ENCODE measurements at regions not wholly inside any gene's neighbourhood (a gene's known extent, or its start where the extent isn't known, plus 50 kb on each side); places are given as distances from the start of the nearest gene placed in this dataset.

DNA sequence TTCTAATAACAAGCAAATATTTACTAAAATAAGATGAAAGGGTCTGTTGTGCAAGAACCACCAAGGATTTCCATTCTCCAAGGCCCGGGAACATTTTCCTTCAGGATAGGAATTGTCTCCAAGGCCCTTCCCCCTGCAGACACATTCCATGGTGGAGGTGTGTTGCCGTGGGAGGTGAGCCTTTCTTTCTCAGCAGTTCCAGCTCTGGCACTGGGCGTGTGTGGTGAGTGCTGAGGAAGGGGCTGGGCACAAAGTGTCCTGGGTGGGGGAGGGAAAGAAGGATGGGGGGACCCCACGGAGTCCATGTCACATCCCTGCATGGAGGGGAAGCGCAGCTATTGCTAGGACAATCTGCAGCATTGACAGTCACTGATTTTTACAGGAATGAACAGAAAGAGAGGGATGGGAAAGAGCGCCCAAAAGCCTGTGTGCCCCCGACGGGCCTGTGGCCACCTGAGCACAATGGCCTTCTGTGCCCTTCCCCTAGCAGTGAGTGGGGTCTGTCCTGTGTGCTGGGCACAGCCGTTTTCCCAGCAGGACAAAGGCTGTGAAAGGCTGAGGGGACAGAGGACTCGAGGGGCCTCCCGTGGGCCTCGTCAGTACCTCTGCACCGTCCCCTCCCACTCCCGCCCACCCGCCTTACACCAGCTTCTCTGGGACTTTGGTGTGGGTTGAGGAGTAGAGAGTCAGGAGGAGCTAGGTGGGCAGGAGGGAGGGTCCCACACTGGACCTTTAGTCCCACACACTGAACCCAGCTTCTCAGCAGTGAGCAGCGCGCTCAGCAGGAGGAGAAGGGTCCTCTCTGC, 79.8 kb downstream of the PTGR3 start:
- intact Hi-C loops (cut with DNase I) = no loop called here
- Histone ChIP-seq H3K27ac (no peak overlapping the region), H3K9me3 (no peaks in the 10 kb centered on the region), H3K27me3 (no peaks in the 10 kb centered on the region), H3K4me3 (no peak overlapping the region), H3K36me3 (no peaks in the 10 kb centered on the region), H3K4me1 (no peaks in the 10 kb centered on the region)
- WGBS (ENCODE audit: insufficient coverage, low coverage, low lambda C conversion rate, missing lambda C conversion rate) = 84% methylated on average over 4 of the region's 17 CpGs
- TF ChIP-seq, protein P1, sequence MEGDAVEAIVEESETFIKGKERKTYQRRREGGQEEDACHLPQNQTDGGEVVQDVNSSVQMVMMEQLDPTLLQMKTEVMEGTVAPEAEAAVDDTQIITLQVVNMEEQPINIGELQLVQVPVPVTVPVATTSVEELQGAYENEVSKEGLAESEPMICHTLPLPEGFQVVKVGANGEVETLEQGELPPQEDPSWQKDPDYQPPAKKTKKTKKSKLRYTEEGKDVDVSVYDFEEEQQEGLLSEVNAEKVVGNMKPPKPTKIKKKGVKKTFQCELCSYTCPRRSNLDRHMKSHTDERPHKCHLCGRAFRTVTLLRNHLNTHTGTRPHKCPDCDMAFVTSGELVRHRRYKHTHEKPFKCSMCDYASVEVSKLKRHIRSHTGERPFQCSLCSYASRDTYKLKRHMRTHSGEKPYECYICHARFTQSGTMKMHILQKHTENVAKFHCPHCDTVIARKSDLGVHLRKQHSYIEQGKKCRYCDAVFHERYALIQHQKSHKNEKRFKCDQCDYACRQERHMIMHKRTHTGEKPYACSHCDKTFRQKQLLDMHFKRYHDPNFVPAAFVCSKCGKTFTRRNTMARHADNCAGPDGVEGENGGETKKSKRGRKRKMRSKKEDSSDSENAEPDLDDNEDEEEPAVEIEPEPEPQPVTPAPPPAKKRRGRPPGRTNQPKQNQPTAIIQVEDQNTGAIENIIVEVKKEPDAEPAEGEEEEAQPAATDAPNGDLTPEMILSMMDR (IDR thresholded peaks at IDR 0.05) = no peak
- no peak for TF ChIP-seq POLR2A (IDR thresholded peaks at IDR 0.05)
- DNase-seq = no peak
- ATAC-seq = no peak

DNA sequence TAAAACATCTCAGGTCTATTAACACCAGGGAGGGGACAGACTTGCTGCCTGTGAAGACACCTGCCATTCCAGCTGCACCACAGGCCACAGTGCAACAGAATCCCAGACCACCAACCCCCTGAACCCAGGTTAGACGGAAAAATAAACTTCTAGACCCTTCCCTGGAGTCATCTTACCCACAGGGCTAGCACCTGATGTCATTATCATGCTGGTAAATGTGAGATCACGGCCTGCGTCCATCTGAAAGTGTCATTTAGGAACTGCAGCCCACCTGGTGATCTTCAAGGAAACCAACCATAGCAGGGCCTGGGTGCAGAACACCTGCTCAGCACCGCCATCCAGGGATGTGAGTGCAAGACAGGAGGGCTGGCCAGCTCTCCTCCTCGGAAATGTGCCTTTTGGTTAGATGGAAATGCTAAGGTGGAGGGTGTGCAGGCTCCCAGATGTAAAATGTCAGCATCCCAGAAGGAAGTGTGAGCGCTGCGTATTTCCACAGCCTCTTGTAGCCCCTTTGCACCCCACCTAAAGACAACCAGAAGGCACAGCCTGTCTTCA, 80.8 kb downstream of the PTGR3 start:
- no peak overlapping the region for H3K27ac ChIP-seq
- no peaks in the 10 kb centered on the region for H3K9me3 ChIP-seq
- no peak for TF ChIP-seq POLR2A (IDR thresholded peaks at IDR 0.05)
- TF ChIP-seq, protein P1 (IDR thresholded peaks at IDR 0.05) = no peak
- H3K4me3 ChIP-seq = no peak overlapping the region
- 54% methylated on average over 1 of the region's 7 CpGs for WGBS (ENCODE audit: insufficient coverage, low coverage, low lambda C conversion rate, missing lambda C conversion rate)
- H3K36me3 ChIP-seq = no peaks in the 10 kb centered on the region
- H3K27me3 ChIP-seq = no peaks in the 10 kb centered on the region
- no peak for DNase-seq
- no peak for ATAC-seq
- H3K4me1 ChIP-seq = no peaks in the 10 kb centered on the region
- intact Hi-C loops (cut with DNase I) = no loop called here

DNA sequence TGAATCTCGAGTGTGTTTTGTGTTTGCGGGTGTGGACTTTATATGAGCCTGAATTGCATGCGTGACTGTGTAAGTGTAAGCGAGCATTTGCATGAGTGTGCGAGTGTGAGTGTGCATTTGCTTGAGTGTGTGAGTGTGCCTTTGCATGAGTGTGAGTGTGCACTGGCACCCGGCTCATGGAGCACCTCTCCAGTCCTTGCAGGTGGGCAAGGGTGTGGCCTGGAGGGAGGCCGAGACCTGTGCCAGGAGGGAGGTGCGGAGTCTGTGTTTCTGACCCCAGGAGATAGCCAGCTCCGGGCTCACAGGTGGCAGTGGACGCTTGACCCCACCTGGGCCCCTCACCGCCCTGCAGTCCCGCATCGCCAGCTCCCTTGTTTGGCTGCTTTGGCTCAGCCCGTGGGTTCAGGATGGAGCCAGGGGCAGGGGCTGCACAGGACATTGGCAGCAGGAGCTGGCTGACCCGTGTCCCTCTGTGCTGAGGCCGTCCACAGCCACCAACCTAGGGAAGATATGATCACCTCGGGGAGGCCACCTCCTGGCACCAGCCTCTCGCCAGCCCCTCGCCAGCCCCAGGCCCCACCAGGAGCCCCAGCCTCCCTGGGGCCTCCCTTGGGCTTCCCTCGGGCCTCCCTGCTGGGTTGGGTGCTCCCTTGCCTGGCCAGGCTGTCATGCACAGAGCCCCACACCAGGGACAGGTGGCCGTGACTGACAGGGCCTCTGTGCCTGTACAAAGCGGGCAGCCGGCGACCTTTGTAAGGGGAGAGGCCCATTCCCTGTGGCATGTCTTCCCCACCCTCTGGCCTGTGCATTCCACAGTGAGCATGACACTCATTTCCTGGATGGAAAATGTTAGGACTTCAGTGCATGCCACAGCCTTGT, 81.6 kb downstream of the PTGR3 start:
- 74% methylated on average over 7 of the region's 24 CpGs for WGBS (ENCODE audit: insufficient coverage, low coverage, low lambda C conversion rate, missing lambda C conversion rate)
- ATAC-seq = no peak
- H3K27ac ChIP-seq = no peak overlapping the region

More for the DNA sequence above, 81.6 kb downstream of the PTGR3 start:
- no peaks in the 10 kb centered on the region for H3K36me3 ChIP-seq
- no peak for DNase-seq
- no peaks in the 10 kb centered on the region for H3K27me3 ChIP-seq
- H3K4me3 ChIP-seq = no peak overlapping the region
- H3K9me3 ChIP-seq = no peaks in the 10 kb centered on the region
- no peaks in the 10 kb centered on the region for H3K4me1 ChIP-seq
- intact Hi-C loops (cut with DNase I) = no loop called here
- TF ChIP-seq POLR2A (IDR thresholded peaks at IDR 0.05) = no peak
- TF ChIP-seq, protein P1 (IDR thresholded peaks at IDR 0.05) = no peak
